ENCODE measurements at regions not wholly inside any gene's neighbourhood (a gene's known extent, or its start where the extent isn't known, plus 50 kb on each side); places are given as distances from the start of the nearest gene placed in this dataset.

DNA sequence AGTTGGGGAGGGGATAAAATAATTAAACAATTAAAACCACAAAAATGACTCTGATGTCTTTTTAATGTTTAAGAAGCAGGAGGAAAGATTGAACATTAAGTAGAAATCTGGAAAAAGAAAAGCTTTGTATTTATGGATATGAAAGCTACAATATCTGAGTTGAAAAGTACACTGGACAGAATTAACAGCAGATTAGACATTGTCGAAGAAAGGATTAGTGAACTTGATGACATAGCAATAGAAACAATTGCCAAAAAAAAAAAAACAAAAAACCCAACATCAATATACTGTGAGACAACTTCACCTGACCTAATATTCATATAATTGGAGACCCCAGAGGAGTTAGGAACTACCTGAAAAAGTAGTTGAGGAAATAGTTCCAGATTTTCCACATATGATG is 289.5 kb upstream of the RGS6 start:
- no peak overlapping the region for H3K56ac ChIP-seq (ENCODE audit: insufficient read length, low read depth, low read length)
- Mint-ChIP-seq H3K4me1 (peaks cover 25 to 27% of the 10 kb centered on the region in 2 experiments), H3K9me3 (peaks cover 10 to 22% of the 10 kb centered on the region in 2 experiments), H3K27me3 (ENCODE audit: low read depth) (no peaks in the 10 kb centered on the region), H3K4me3 (no peak overlapping the region), H3K36me3 (ENCODE audit: insufficient read depth in 1 of 3, low read depth in 3 of 3) (peaks cover 14 to 56% (median 26%) of the 10 kb centered on the region in 3 experiments; a peak in 6 of 7 replicates), H3K27ac (no peak overlapping the region)
- H3K14ac ChIP-seq (ENCODE audit: insufficient read depth, low read length) = no peak overlapping the region
- H3K4me1 ChIP-seq (ENCODE audit: insufficient read depth, low read length) = peaks cover 4% of the 10 kb centered on the region
- no CpG with 5 or more reads among the region's 1 CpG for WGBS (ENCODE audit: extremely low coverage, insufficient read length, low lambda C conversion rate)
- no peak for DNase-seq
- no peak overlapping the region for H2BK12ac ChIP-seq (ENCODE audit: insufficient read length, low read depth, low read length)
- H2BK120ac ChIP-seq (ENCODE audit: low read depth, low read length, poor library complexity, severe bottlenecking) = no peak overlapping the region
- no peaks in the 10 kb centered on the region for H3K9me3 ChIP-seq (ENCODE audit: control insufficient read depth, low read depth, low read length)
- TF ChIP-seq, protein P1, sequence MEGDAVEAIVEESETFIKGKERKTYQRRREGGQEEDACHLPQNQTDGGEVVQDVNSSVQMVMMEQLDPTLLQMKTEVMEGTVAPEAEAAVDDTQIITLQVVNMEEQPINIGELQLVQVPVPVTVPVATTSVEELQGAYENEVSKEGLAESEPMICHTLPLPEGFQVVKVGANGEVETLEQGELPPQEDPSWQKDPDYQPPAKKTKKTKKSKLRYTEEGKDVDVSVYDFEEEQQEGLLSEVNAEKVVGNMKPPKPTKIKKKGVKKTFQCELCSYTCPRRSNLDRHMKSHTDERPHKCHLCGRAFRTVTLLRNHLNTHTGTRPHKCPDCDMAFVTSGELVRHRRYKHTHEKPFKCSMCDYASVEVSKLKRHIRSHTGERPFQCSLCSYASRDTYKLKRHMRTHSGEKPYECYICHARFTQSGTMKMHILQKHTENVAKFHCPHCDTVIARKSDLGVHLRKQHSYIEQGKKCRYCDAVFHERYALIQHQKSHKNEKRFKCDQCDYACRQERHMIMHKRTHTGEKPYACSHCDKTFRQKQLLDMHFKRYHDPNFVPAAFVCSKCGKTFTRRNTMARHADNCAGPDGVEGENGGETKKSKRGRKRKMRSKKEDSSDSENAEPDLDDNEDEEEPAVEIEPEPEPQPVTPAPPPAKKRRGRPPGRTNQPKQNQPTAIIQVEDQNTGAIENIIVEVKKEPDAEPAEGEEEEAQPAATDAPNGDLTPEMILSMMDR (conservative IDR thresholded peaks at IDR 0.05) = no peak
- H3K4ac ChIP-seq (ENCODE audit: low read depth, low read length) = no peak overlapping the region
- H3K23me2 ChIP-seq (ENCODE audit: insufficient read length, low read depth, low read length, poor library complexity, severe bottlenecking) = no peaks in the 10 kb centered on the region
- no peak overlapping the region for H4K8ac ChIP-seq (replicated peaks; ENCODE audit: insufficient read length, low read depth, low read length)
- no peak overlapping the region for H3K18ac ChIP-seq (ENCODE audit: insufficient read length, low read depth, low read length)
- no peak overlapping the region for H4K5ac ChIP-seq (ENCODE audit: insufficient read length, low read depth, low read length)
- no peaks in the 10 kb centered on the region for H3K79me1 ChIP-seq (ENCODE audit: insufficient read depth, low read depth, low read length, poor library complexity, severe bottlenecking)
- no peaks in the 10 kb centered on the region for H3K79me2 ChIP-seq (ENCODE audit: insufficient read depth, low read length)
- H3K23ac ChIP-seq (ENCODE audit: insufficient read length, low read depth, low read length) = no peak overlapping the region
- H3K9ac ChIP-seq (ENCODE audit: extremely low read depth, insufficient read length, low read length) = no peak overlapping the region
- no peak overlapping the region for H2BK5ac ChIP-seq (ENCODE audit: insufficient read length, low read length)
- no peak overlapping the region for H3K27ac ChIP-seq (ENCODE audit: insufficient read length, low read depth, low read length)
- no peaks in the 10 kb centered on the region for H3K27me3 ChIP-seq (ENCODE audit: insufficient read depth, low read length)
- no peak overlapping the region for H2AFZ ChIP-seq (ENCODE audit: low read length)
- H3T11ph ChIP-seq (ENCODE audit: low read length) = no peak overlapping the region
- no peak overlapping the region for H2AK5ac ChIP-seq (ENCODE audit: insufficient read length, low read length)
- no peak overlapping the region for H2BK20ac ChIP-seq (ENCODE audit: low read depth, low read length, poor library complexity, severe bottlenecking)
- no peaks in the 10 kb centered on the region for H4K20me1 ChIP-seq (ENCODE audit: control insufficient read depth, insufficient read depth, insufficient read length)
- H2BK15ac ChIP-seq (ENCODE audit: low read depth, low read length) = no peak overlapping the region
- no peak overlapping the region for H4K91ac ChIP-seq (ENCODE audit: insufficient read length, low read depth, low read length)
- H3K4me2 ChIP-seq (ENCODE audit: insufficient read depth, insufficient read length, low read length) = no peak overlapping the region
